HepG2 (cell line): ENCODE measurements at regions not wholly inside any gene's neighbourhood (a gene's known extent, or its start where the extent isn't known, plus 50 kb on each side); places are given as distances from the start of the nearest gene placed in this dataset.

Experiments used
- ARID5B ChIP-seq: IDR thresholded peaks from 2 replicates; pipeline ENCODE4 v1.4.0; 2020; ENCODE audit warnings: mild to moderate bottlenecking, missing genetic modification reagents
- BRD4 ChIP-seq: sonication (generic); formaldehyde crosslinking; IDR thresholded peaks from 2 replicates; pipeline ENCODE4 v1.4.0; 2020; ENCODE audit warnings: missing genetic modification reagents
- FOXO1 ChIP-seq: sonication (generic); formaldehyde crosslinking; IDR thresholded peaks from 2 replicates; pipeline ENCODE4 v1.4.0; 2020; ENCODE audit warnings: missing genetic modification reagents
- KLF13 ChIP-seq: sonication (generic); formaldehyde crosslinking; IDR thresholded peaks from 2 replicates; pipeline ENCODE4 v1.4.0; 2020; ENCODE audit warnings: mild to moderate bottlenecking, missing genetic modification reagents
- MED13 ChIP-seq: sonication (generic); formaldehyde crosslinking; IDR thresholded peaks from 2 replicates; pipeline ENCODE4 v1.5.0; 2020; ENCODE audit warnings: missing genetic modification reagents
- MIER3 ChIP-seq: IDR thresholded peaks from 2 replicates; pipeline ENCODE4 v1.6.1; 2016; ENCODE audit warnings: missing compliant biosample characterization, borderline replicate concordance
- MIXL1 ChIP-seq: IDR thresholded peaks from 2 replicates; pipeline ENCODE4 v1.6.1; 2016
- PHF20 ChIP-seq: sonication (generic); formaldehyde crosslinking; IDR thresholded peaks from 2 replicates; pipeline ENCODE4 v1.5.0; 2020; ENCODE audit warnings: mild to moderate bottlenecking, missing genetic modification reagents
- SMC3 ChIP-seq: IDR thresholded peaks from 2 replicates; pipeline ENCODE4 v1.6.1; 2011; ENCODE audit warnings: low read length, improper control_type of control experiment
- TFE3 ChIP-seq: IDR thresholded peaks from 2 replicates; pipeline ENCODE4 v1.6.1; 2016
- ZBTB21 ChIP-seq: sonication (generic); formaldehyde crosslinking; IDR thresholded peaks from 2 replicates; pipeline ENCODE4 v1.4.0; 2020; ENCODE audit warnings: missing genetic modification reagents
- ZBTB8A ChIP-seq: sonication (generic); formaldehyde crosslinking; IDR thresholded peaks from 2 replicates; pipeline ENCODE4 v1.4.0; 2020; ENCODE audit warnings: mild to moderate bottlenecking, low read depth, missing genetic modification reagents, borderline replicate concordance
- ZMYM3 ChIP-seq: sonication (generic); formaldehyde crosslinking; IDR thresholded peaks from 2 replicates; pipeline ENCODE4 v1.5.1; 2020; ENCODE audit warnings: mild to moderate bottlenecking, missing genetic modification reagents
- ZNF138 ChIP-seq: sonication (generic); formaldehyde crosslinking; IDR thresholded peaks from 2 replicates; pipeline ENCODE4 v1.5.0; 2020; ENCODE audit warnings: mild to moderate bottlenecking, low read depth, missing genetic modification reagents
- ZNF3 ChIP-seq: IDR thresholded peaks from 2 replicates; pipeline ENCODE4 v1.7.0; 2017; ENCODE audit warnings: inconsistent platforms
- ZNF331 ChIP-seq: sonication (generic); formaldehyde crosslinking; IDR thresholded peaks from 2 replicates; pipeline ENCODE4 v1.4.0; 2020; ENCODE audit warnings: missing genetic modification reagents
- ZNF335 ChIP-seq: sonication (generic); formaldehyde crosslinking; IDR thresholded peaks from 2 replicates; pipeline ENCODE4 v1.4.0; 2020; ENCODE audit warnings: missing genetic modification reagents
- ZNF597 ChIP-seq: sonication (generic); formaldehyde crosslinking; IDR thresholded peaks from 2 replicates; pipeline ENCODE4 v1.5.0; 2020; ENCODE audit warnings: missing genetic modification reagents
- TF ChIP-seq, protein P1 (sequence below): sonication (generic); formaldehyde crosslinking; IDR thresholded peaks from 2 replicates; pipeline ENCODE4 v1.5.0; 2020; ENCODE audit warnings: mild to moderate bottlenecking, missing genetic modification reagents, borderline replicate concordance
- TF ChIP-seq, protein P2 (sequence below): IDR thresholded peaks from 2 replicates; pipeline ENCODE4 v1.6.1; 2016; ENCODE audit warnings: missing genetic modification reagents, missing compliant biosample characterization
- TF ChIP-seq, protein P3 (sequence below): sonication (generic); formaldehyde crosslinking; IDR thresholded peaks from 2 replicates; pipeline ENCODE4 v1.4.0; 2020; ENCODE audit warnings: low read depth, mild to moderate bottlenecking, missing genetic modification reagents

GRCh38 chr2:138373993-138374408 is 127.6 kb upstream of the SPOPL start (continued):
- TF ChIP-seq, protein P1, sequence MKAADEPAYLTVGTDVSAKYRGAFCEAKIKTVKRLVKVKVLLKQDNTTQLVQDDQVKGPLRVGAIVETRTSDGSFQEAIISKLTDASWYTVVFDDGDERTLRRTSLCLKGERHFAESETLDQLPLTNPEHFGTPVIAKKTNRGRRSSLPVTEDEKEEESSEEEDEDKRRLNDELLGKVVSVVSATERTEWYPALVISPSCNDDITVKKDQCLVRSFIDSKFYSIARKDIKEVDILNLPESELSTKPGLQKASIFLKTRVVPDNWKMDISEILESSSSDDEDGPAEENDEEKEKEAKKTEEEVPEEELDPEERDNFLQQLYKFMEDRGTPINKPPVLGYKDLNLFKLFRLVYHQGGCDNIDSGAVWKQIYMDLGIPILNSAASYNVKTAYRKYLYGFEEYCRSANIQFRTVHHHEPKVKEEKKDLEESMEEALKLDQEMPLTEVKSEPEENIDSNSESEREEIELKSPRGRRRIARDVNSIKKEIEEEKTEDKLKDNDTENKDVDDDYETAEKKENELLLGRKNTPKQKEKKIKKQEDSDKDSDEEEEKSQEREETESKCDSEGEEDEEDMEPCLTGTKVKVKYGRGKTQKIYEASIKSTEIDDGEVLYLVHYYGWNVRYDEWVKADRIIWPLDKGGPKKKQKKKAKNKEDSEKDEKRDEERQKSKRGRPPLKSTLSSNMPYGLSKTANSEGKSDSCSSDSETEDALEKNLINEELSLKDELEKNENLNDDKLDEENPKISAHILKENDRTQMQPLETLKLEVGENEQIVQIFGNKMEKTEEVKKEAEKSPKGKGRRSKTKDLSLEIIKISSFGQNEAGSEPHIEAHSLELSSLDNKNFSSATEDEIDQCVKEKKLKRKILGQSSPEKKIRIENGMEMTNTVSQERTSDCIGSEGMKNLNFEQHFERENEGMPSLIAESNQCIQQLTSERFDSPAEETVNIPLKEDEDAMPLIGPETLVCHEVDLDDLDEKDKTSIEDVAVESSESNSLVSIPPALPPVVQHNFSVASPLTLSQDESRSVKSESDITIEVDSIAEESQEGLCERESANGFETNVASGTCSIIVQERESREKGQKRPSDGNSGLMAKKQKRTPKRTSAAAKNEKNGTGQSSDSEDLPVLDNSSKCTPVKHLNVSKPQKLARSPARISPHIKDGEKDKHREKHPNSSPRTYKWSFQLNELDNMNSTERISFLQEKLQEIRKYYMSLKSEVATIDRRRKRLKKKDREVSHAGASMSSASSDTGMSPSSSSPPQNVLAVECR (CRISPR knock-in tag), result no peak
- TF ChIP-seq PHF20 (CRISPR knock-in tag), result no peak
- TF ChIP-seq ZNF3 (CRISPR knock-in tag), result 0 out of 2 replicates have a peak, but pooled peaks have one; percentile 57
- TF ChIP-seq ZNF597, result no peak
- no peak for TF ChIP-seq ZNF335
- TF ChIP-seq KLF13 (CRISPR knock-in tag), result no peak
- TF ChIP-seq ZNF331 (CRISPR knock-in tag), result no peak
- no peak for TF ChIP-seq ZBTB8A
- TF ChIP-seq MIXL1 (CRISPR knock-in tag), result peak; percentile 33; the same call in 1 of the 2 replicates
- 0 out of 2 replicates have a peak, but pooled peaks have one; percentile 28 for TF ChIP-seq MIER3
- TF ChIP-seq, protein P2, sequence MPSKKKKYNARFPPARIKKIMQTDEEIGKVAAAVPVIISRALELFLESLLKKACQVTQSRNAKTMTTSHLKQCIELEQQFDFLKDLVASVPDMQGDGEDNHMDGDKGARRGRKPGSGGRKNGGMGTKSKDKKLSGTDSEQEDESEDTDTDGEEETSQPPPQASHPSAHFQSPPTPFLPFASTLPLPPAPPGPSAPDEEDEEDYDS, result 0 out of 2 replicates have a peak, but pooled peaks have one; percentile 25
- TF ChIP-seq FOXO1 (CRISPR knock-in tag), result no peak
- TF ChIP-seq, protein P3, sequence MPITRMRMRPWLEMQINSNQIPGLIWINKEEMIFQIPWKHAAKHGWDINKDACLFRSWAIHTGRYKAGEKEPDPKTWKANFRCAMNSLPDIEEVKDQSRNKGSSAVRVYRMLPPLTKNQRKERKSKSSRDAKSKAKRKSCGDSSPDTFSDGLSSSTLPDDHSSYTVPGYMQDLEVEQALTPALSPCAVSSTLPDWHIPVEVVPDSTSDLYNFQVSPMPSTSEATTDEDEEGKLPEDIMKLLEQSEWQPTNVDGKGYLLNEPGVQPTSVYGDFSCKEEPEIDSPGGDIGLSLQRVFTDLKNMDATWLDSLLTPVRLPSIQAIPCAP, result no peak
- TF ChIP-seq ZMYM3 (CRISPR knock-in tag), result no peak
- no peak for TF ChIP-seq ZNF138 (CRISPR knock-in tag)
- 0 out of 2 replicates have a peak, but pooled peaks have one; percentile 30 for TF ChIP-seq ARID5B
- TF ChIP-seq ZBTB21 (CRISPR knock-in tag), result no peak
- TF ChIP-seq MED13, result no peak
- TF ChIP-seq SMC3, result peak; percentile 91
- no peak for TF ChIP-seq BRD4 (CRISPR knock-in tag)
- no peak for TF ChIP-seq TFE3 (CRISPR knock-in tag)
